IMR-90 (cell line): ENCODE measurements at regions not wholly inside any gene's neighbourhood (a gene's known extent, or its start where the extent isn't known, plus 50 kb on each side); places are given as distances from the start of the nearest gene placed in this dataset.

ENCODE experiments used
- ATAC-seq: fragments of 200-7000 bp; cut with Tn5 transposase; 2 replicates; pipeline ENCODE4 v1.9.1; 2020; ENCODE audit warnings: low read depth, mild to moderate bottlenecking, moderate library complexity
- BruUV-seq: library from RNA; stranded (reverse); fragments of 400-500 nt; replicated peaks from 2 replicates; lab custom pipeline; 2021; lab: Mats Ljungman, UMichigan
- CTCF ChIA-PET: fragments of 300-600 bp; formaldehyde crosslinking; extraction: SDS; loops from one replicate; lab custom pipeline; 2021; ENCODE audit warnings: antibody characterized with exemption; lab: Yijun Ruan, JAX
- POLR2A ChIA-PET: fragments of 300-600 bp; sonication (Branson Sonifier 250); formaldehyde crosslinking; loops from one replicate; lab custom pipeline; 2022; ENCODE audit warnings: antibody characterized with exemption; ENCODE audit not compliant: unreplicated experiment; lab: Charles Lee
- DNase-seq: peaks from one replicate; pipeline ENCODE4 v3.0.0; 2013
- H2AFZ ChIP-seq: replicated peaks from 2 replicates; pipeline ENCODE3; 2013; ENCODE audit warnings: low read length, mild to moderate bottlenecking; ENCODE audit not compliant: poor library complexity
- H2AK5ac ChIP-seq: 2 replicates; pipeline ENCODE4 v1.6.1; 2013; ENCODE audit warnings: low read depth, low read length, inconsistent platforms
- H2AK9ac ChIP-seq: replicated peaks from 2 replicates; pipeline ENCODE3; 2013; ENCODE audit warnings: mild to moderate bottlenecking, low read depth, low read length, moderate library complexity; ENCODE audit not compliant: poor library complexity
- H2BK120ac ChIP-seq: 2 replicates; pipeline ENCODE4 v1.6.1; 2013; ENCODE audit warnings: low read depth, low read length, inconsistent platforms
- H2BK15ac ChIP-seq: 3 replicates; pipeline ENCODE4 v1.6.1; 2013; ENCODE audit warnings: low read depth, low read length, inconsistent platforms
- H2BK20ac ChIP-seq: 2 replicates; pipeline ENCODE4 v1.6.1; 2013; ENCODE audit warnings: low read depth, mild to moderate bottlenecking, inconsistent platforms, low read length, moderate library complexity
- H2BK5ac ChIP-seq: 2 replicates; pipeline ENCODE4 v1.6.1; 2013; ENCODE audit warnings: mild to moderate bottlenecking, low read depth, low read length, inconsistent platforms; ENCODE audit not compliant: poor library complexity, severe bottlenecking
- H3K14ac ChIP-seq: replicated peaks from 2 replicates; pipeline ENCODE4 v1.6.1; 2013; ENCODE audit warnings: low read depth, low read length, inconsistent platforms
- H3K18ac ChIP-seq: 2 replicates; pipeline ENCODE4 v1.6.1; 2013; ENCODE audit warnings: low read depth, low read length, control low read depth
- H3K23ac ChIP-seq: 2 replicates; pipeline ENCODE4 v1.6.1; 2013; ENCODE audit warnings: low read depth, low read length, inconsistent platforms
- H3K27ac ChIP-seq: 2 replicates; pipeline ENCODE4 v1.5.1; 2013; ENCODE audit warnings: mild to moderate bottlenecking, control low read depth, low read length; ENCODE audit not compliant: insufficient read depth
- H3K27me3 ChIP-seq: 2 replicates; pipeline ENCODE4 v1.6.1; 2013; ENCODE audit warnings: low read length; ENCODE audit not compliant: control insufficient read depth, insufficient read depth
- H3K36me3 ChIP-seq: 2 replicates; pipeline ENCODE4 v1.6.1; 2013; ENCODE audit warnings: low read length, mixed read lengths; ENCODE audit not compliant: control insufficient read depth, insufficient read depth
- H3K4ac ChIP-seq: 2 replicates; pipeline ENCODE4 v1.6.1; 2013; ENCODE audit warnings: low read depth, low read length, inconsistent platforms
- H3K4me1 ChIP-seq: 2 replicates; pipeline ENCODE4 v1.6.1; 2013; ENCODE audit warnings: low read length, mixed read lengths; ENCODE audit not compliant: control insufficient read depth, insufficient read depth
- H3K4me2 ChIP-seq: 2 replicates; pipeline ENCODE4 v1.6.1; 2013; ENCODE audit warnings: low read depth, mild to moderate bottlenecking, control low read depth, low read length, moderate library complexity
- H3K4me3 ChIP-seq: 2 replicates; pipeline ENCODE4 v1.5.1; 2013; ENCODE audit warnings: low read depth, mild to moderate bottlenecking, control low read depth, low read length, moderate library complexity; ENCODE audit not compliant: insufficient read depth
- H3K56ac ChIP-seq: 2 replicates; pipeline ENCODE4 v1.6.1; 2013; ENCODE audit warnings: low read length, inconsistent platforms; ENCODE audit not compliant: insufficient read depth; ENCODE audit errors: extremely low read depth
- H3K79me1 ChIP-seq, 2 experiments: 2 replicates each; pipeline ENCODE4 v1.6.1; 2013; ENCODE audit warnings: low read length in 2 of 2, inconsistent platforms in 1 of 2, low read depth in 1 of 2
- H3K9ac ChIP-seq: 2 replicates; pipeline ENCODE4 v1.6.1; 2013; ENCODE audit warnings: low read depth, low read length, control low read depth
- H3K9me1 ChIP-seq: 2 replicates; pipeline ENCODE4 v1.6.1; 2013; ENCODE audit warnings: low read length, inconsistent platforms; ENCODE audit not compliant: insufficient read depth
- H3K9me3 ChIP-seq: 2 replicates; pipeline ENCODE4 v1.6.1; 2013; ENCODE audit warnings: low read length; ENCODE audit not compliant: control insufficient read depth, insufficient read depth
- H4K20me1 ChIP-seq: 2 replicates; pipeline ENCODE4 v1.6.1; 2013; ENCODE audit warnings: low read length, inconsistent platforms; ENCODE audit not compliant: insufficient read depth
- H4K5ac ChIP-seq: 2 replicates; pipeline ENCODE4 v1.6.1; 2013; ENCODE audit warnings: mild to moderate bottlenecking, low read depth, low read length, control low read depth
- H4K8ac ChIP-seq, 2 experiments: 2 replicates each; pipeline ENCODE4 v1.6.1; 2013; ENCODE audit warnings: low read depth in 2 of 2, low read length in 2 of 2, control low read depth in 1 of 2, inconsistent platforms in 1 of 2
- H4K91ac ChIP-seq: 2 replicates; pipeline ENCODE4 v1.6.1; 2013; ENCODE audit warnings: low read depth, low read length, inconsistent platforms; ENCODE audit not compliant: insufficient read depth
- BHLHE40 ChIP-seq: fragments of 150-350 bp; IDR thresholded peaks from 2 replicates; pipeline ENCODE4 v1.6.1; 2016; ENCODE audit warnings: mild to moderate bottlenecking, low read depth, low read length
- CEBPB ChIP-seq: IDR thresholded peaks from 2 replicates; pipeline ENCODE4 v1.6.1; 2012; ENCODE audit warnings: low read depth, low read length, improper control_type of control experiment
- CHD1 ChIP-seq: IDR thresholded peaks from 2 replicates; pipeline ENCODE4 v1.6.1; 2012; ENCODE audit warnings: low read depth, low read length, improper control_type of control experiment
- CTCF ChIP-seq: conservative IDR thresholded peaks from 2 replicates; pipeline ENCODE4 v1.5.1; 2012; ENCODE audit warnings: mild to moderate bottlenecking, low read depth, low read length, improper control_type of control experiment
- FOS ChIP-seq: fragments of 150-350 bp; IDR thresholded peaks from 2 replicates; pipeline ENCODE4 v1.6.1; 2016; ENCODE audit warnings: low read depth, low read length
- MAFK ChIP-seq: IDR thresholded peaks from 2 replicates; pipeline ENCODE4 v1.6.1; 2012; ENCODE audit warnings: low read depth, low read length, improper control_type of control experiment
- MAZ ChIP-seq: IDR thresholded peaks from 2 replicates; pipeline ENCODE4 v1.6.1; 2012; ENCODE audit warnings: low read depth, mild to moderate bottlenecking, low read length, improper control_type of control experiment, moderate library complexity, borderline replicate concordance
- MXI1 ChIP-seq: IDR thresholded peaks from 2 replicates; pipeline ENCODE4 v1.6.1; 2012; ENCODE audit warnings: low read depth, mild to moderate bottlenecking, low read length, moderate library complexity, borderline replicate concordance
- RAD21 ChIP-seq: IDR thresholded peaks from 2 replicates; pipeline ENCODE4 v1.6.1; 2012; ENCODE audit warnings: low read length, improper control_type of control experiment
- RFX5 ChIP-seq: IDR thresholded peaks from 2 replicates; pipeline ENCODE4 v1.8.0; 2012; ENCODE audit warnings: low read depth, mild to moderate bottlenecking, low read length, moderate library complexity
- SMC3 ChIP-seq: fragments of 150-350 bp; IDR thresholded peaks from 2 replicates; pipeline ENCODE4 v1.6.1; 2016; ENCODE audit warnings: low read depth, mild to moderate bottlenecking, antibody characterized with exemption, low read length, moderate library complexity
- WGBS, 2 experiments: methylation state at CpG; one replicate each; pipeline versions ENCODE4 v1.1.5 to v1.1.7; 2013; ENCODE audit warnings: missing lambda C conversion rate in 2 of 2; ENCODE audit not compliant: insufficient read length in 1 of 2; ENCODE audit errors: extremely low coverage in 2 of 2; 5-methylcytosine and 5-hydroxymethylcytosine counted together
- dilution Hi-C: fragments of 300-500 bp; cut with HindIII; formaldehyde crosslinking; loops from one replicate; pipeline ENCODE4 v1.14.3; 2018; ENCODE audit warnings: low sequenced_read_pairs; ENCODE audit not compliant: unreplicated experiment
- in situ Hi-C: fragments of 300-500 bp; cut with MboI; formaldehyde crosslinking; loops from 3 replicates; pipeline ENCODE4 v1.14.3; 2019; ENCODE audit warnings: low sequenced_read_pairs, inconsistent platforms, mixed read lengths
- intact Hi-C: fragments of 100-400 bp; cut with micrococcal nuclease; formaldehyde crosslinking; loops from 2 replicates; pipeline ENCODE4 v1.10.0; 2022
- TF ChIP-seq, protein P1 (sequence below): fragments of 150-350 bp; IDR thresholded peaks from 2 replicates; pipeline ENCODE4 v1.6.1; 2017; ENCODE audit warnings: mild to moderate bottlenecking, antibody characterized with exemption, low read length, low read depth

GRCh38 chr5:56494300-56494731 is 261.2 kb upstream of the ANKRD55 start:
- Histone ChIP-seq H3K23ac (peak overlapping the region; percentile 88), H3K36me3 (no peaks in the 10 kb centered on the region), H3K9me1 (peaks cover 10% of the 10 kb centered on the region; the same call in 1 of the 2 replicates), H3K18ac (peak overlapping the region; percentile 63), H3K14ac (peak overlapping the region; percentile 86; the same call in 1 of the 2 replicates), H3K27me3 (no peaks in the 10 kb centered on the region), H4K91ac (peak overlapping the region; percentile 83), H3K4ac (peak overlapping the region; percentile 89), H2BK20ac (peak overlapping the region; percentile 90), H3K9ac (peak overlapping the region; percentile 1; the same call in 1 of the 2 replicates), H3K56ac (peak overlapping the region; percentile 13; the same call in 1 of the 2 replicates), H2AFZ (peak overlapping the region; percentile 77), H2AK9ac (peak overlapping the region; percentile 49), H2BK15ac (peak overlapping the region; percentile 83; the same call in 1 of the 3 replicates), H4K8ac (peak overlapping the region; percentile 26 to 70; a peak in 2 of 4 replicates), H2AK5ac (no peak overlapping the region; the same call in 1 of the 2 replicates), H4K20me1 (no peaks in the 10 kb centered on the region), H3K9me3 (no peaks in the 10 kb centered on the region), H3K27ac (peak overlapping the region; percentile 60; the same call in 1 of the 2 replicates), H2BK120ac (peak overlapping the region; percentile 44), H4K5ac (peak overlapping the region; percentile 74), H3K4me1 (peaks cover 15% of the 10 kb centered on the region), H3K4me2 (peak overlapping the region; percentile 32; the same call in 1 of the 2 replicates), H3K79me1 (no peaks in the 10 kb centered on the region), H3K4me3 (no peak overlapping the region), H2BK5ac (no peak overlapping the region)
- BruUV-seq, result no TSS peak
- TF ChIP-seq RFX5, result no peak
- TF ChIP-seq CHD1, result no peak
- no peak for TF ChIP-seq RAD21
- TF ChIP-seq SMC3, result 0 out of 2 replicates have a peak, but pooled peaks have one; percentile 2
- no peak for TF ChIP-seq MXI1
- TF ChIP-seq, protein P1, sequence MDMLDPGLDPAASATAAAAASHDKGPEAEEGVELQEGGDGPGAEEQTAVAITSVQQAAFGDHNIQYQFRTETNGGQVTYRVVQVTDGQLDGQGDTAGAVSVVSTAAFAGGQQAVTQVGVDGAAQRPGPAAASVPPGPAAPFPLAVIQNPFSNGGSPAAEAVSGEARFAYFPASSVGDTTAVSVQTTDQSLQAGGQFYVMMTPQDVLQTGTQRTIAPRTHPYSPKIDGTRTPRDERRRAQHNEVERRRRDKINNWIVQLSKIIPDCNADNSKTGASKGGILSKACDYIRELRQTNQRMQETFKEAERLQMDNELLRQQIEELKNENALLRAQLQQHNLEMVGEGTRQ, result peak; percentile 77
- TF ChIP-seq MAZ, result no peak
- TF ChIP-seq MAFK, result no peak
- no peak for TF ChIP-seq CEBPB
- TF ChIP-seq FOS, result no peak
- TF ChIP-seq BHLHE40, result peak; percentile 52; the same call in 1 of the 2 replicates
- TF ChIP-seq CTCF, result no peak
- dilution Hi-C loops (no loop called here), intact Hi-C loops (loop anchor here (5.0 kb wide), 1 partner anchor 268 kb away; no protein-coding TSS in a partner anchor), in situ Hi-C loops (no loop called here)
- ChIA-PET CTCF (no interaction called here), POLR2A (interaction anchor here (0.6 kb wide), 2 partner anchors 10 to 11 kb away, joined by 3 read pairs; no protein-coding TSS in a partner anchor)
- DNase-seq, result peak; percentile 65
- no CpG with 5 or more reads among the region's 7 CpGs for WGBS, 2 experiments
- ATAC-seq, result peak; percentile 85
